Neural cell (in vitro differentiated cells): ENCODE measurements at regions not wholly inside any gene's neighbourhood (a gene's known extent, or its start where the extent isn't known, plus 50 kb on each side); places are given as distances from the start of the nearest gene placed in this dataset.

Experiments
- CTCF ChIP-seq: fragments of 450-650 bp; IDR thresholded peaks from 2 replicates; pipeline ENCODE4 v1.5.1; 2014; ENCODE audit warnings: antibody characterized with exemption, mild to moderate bottlenecking, moderate library complexity; ENCODE audit not compliant: poor library complexity, severe bottlenecking
- EP300 ChIP-seq: fragments of 450-650 bp; conservative IDR thresholded peaks from 2 replicates; pipeline ENCODE4 v1.6.1; 2014; ENCODE audit warnings: antibody characterized with exemption, mild to moderate bottlenecking, moderate library complexity; ENCODE audit not compliant: poor library complexity, severe bottlenecking
- REST ChIP-seq: IDR thresholded peaks from 2 replicates; pipeline ENCODE4 v1.6.1; 2012; ENCODE audit warnings: borderline replicate concordance

- TF ChIP-seq REST, result no peak
- TF ChIP-seq CTCF, result no peak
- TF ChIP-seq EP300, result no peak
Measured at GRCh38 chr10:78813998-78814399, 254.8 kb upstream of the ZMIZ1 start.
